Ramos (cell line): ENCODE measurements at regions not wholly inside any gene's neighbourhood (a gene's known extent, or its start where the extent isn't known, plus 50 kb on each side); places are given as distances from the start of the nearest gene placed in this dataset.

Source experiments
- in situ Hi-C: fragments of 300-500 bp; cut with MboI; formaldehyde crosslinking; loops from one replicate; pipeline ENCODE4 v1.14.3; 2022; ENCODE audit warnings: low sequenced_read_pairs; ENCODE audit not compliant: unreplicated experiment

DNA sequence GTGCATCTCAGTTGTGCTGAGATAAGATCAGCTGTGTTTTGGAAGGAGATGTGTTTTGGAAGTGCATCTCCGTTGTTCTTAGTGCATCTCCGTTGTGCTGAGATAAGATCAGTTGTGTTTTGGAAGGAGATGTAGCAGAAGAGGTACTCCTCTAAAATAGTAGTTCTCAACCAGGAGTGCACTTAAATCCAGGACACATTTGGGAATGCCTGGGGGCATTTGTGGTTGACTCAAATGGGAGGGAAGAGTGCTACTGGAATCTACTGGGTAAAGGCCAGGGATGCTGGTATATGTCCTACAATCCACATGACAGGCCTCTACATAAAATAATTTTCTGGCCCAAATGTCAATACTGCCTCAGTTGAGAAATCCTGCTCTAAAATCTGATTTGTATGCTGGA lies 70.8 kb upstream of the CHRDL1 start:
- in situ Hi-C loops, result no loop called here

DNA sequence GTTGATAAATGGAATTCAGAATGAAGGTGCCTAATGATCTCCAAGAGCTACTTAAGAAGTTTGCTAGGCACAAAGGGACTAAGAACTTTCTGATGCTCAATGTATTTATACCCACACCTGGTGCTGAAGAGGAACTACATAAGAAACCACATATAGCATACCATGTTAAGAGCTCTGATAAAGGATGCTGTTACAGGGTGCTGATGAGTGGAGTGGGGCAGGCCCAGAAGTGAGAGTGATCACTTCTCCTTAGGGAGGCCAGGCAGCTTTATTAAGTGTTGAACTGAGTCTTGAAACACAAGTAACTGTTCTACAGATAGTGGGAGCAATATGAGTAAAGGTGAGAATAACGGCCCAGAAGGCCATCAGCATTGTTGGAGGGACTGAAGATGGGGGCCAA lies 68.3 kb upstream of the CHRDL1 start:
- in situ Hi-C loops, result no loop called here

DNA sequence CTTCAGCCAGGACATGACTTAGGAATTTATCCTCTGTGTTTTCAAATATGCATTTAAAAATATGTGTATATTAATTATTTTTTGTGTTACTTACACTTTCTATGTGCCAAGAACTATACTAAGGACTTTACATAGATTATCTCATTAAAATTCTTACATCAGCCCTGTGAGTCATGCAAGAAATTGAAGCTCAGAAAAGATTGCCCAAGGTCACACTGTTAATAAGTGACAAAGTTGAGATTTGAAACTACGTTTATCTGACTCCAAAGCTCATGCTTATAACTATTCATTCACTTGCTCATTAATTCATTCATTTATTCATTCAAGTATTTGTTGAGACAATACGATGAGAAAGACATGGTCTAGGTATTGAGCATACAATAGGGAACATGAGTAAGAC lies 62.9 kb upstream of the CHRDL1 start:
- in situ Hi-C loops, result loop anchor here (10.0 kb wide), 1 partner anchor 404 kb away; no protein-coding TSS in a partner anchor

DNA sequence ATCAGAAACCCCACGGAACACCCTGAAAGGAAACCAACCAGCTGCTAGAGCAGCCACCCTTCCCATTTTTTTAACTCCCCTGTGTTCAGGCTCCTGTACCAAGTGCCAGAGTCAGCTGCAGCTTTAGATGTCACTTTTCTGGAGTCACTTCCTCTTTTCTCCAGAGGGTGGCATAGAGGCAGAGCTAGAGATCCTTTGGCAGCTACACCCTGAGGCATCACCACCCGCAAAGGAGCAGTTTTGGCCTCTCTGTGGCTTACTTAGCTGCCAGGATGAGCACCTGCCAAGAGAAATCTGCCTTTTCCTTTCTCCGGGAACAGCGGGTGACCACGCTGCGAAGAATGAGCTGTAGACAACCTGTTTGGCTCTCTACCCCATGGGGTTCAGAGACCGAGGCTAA lies 58.0 kb upstream of the CHRDL1 start:
- in situ Hi-C loops, result loop anchor here (10.0 kb wide), 1 partner anchor 399 kb away; no protein-coding TSS in a partner anchor

DNA sequence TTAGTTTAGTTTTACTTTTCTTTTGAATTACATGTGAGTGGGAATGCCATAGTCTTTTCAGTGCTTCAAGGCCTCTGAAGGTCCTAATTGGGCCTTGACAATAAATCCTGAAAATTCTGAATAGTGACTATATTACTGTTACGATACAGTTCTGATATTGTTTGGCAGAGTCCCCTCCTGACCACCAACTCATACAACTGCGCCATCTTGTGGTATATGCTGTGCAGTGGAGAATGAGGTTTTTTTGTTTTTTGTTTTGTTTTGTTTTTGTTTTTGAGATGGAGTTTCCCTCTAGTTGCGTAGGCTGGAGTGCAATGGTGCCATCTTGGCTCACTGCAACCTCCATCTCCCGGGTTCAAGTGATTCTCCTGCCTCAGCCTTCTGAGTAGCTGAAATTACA lies 56.6 kb upstream of the CHRDL1 start:
- in situ Hi-C loops, result loop anchor here (10.0 kb wide), 1 partner anchor 397 kb away; no protein-coding TSS in a partner anchor

DNA sequence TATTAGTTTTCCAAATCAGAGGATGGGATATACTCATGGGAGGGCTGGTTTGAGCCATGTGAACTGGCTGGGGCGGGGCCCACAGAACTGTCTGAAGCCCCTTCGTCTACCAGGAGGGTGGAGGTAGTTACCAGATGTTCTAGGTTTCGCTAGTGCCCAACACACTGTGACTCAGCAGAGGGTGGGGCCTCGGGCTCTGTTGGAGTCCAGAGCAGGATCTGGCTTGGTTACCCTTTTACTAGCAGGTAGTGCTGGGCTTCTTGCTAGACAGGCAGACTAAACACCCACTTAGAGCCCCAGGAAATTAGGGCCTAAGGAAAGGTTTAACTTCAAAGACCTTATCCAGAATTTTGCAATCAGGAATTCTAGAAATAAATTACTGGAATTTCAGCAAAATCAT lies 56.2 kb upstream of the CHRDL1 start:
- in situ Hi-C loops, result loop anchor here (10.0 kb wide), 1 partner anchor 397 kb away; no protein-coding TSS in a partner anchor

DNA sequence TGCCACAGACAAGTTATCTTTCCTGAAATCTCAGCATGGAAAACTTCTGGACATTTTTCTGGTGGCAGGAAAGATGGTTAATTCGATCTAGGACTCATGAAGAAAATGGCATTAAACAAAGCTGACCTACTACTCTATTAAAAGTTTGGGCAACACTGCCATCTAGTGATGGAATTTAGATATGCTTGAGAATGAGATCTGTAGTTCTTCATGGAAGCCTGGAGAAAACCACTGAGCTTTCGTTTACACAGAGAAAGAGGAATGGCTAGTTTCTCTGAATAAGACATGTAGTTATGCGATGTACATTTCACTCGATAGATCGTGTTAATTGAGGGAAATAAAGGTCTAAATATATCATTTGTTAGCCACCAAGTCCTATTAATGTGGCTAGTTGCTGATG lies 51.7 kb upstream of the CHRDL1 start:
- in situ Hi-C loops, result loop anchor here (25.0 kb wide), 1 partner anchor 685 kb away; no protein-coding TSS in a partner anchor

DNA sequence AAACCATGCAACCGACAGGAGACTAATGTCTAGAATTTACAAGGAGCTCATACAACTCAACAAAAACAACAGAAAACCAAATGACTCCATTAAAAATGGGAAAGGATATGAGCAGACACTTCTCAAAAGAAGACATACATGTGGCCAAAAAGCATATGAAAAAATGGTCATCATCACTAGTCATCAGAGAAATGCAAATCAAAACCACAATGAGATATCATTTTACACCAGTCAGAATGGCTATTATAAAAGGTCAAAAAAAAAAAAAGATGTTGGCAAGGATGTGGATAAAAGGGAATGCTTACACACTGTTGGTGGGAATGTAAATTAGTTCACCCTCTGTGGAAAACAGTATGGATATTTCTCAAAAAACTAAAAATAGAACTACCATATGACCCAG lies 50.5 kb upstream of the CHRDL1 start:
- in situ Hi-C loops, result loop anchor here (25.0 kb wide), 1 partner anchor 684 kb away; no protein-coding TSS in a partner anchor
